ENCODE measurements at regions not wholly inside any gene's neighbourhood (a gene's known extent, or its start where the extent isn't known, plus 50 kb on each side); places are given as distances from the start of the nearest gene placed in this dataset.

DNA sequence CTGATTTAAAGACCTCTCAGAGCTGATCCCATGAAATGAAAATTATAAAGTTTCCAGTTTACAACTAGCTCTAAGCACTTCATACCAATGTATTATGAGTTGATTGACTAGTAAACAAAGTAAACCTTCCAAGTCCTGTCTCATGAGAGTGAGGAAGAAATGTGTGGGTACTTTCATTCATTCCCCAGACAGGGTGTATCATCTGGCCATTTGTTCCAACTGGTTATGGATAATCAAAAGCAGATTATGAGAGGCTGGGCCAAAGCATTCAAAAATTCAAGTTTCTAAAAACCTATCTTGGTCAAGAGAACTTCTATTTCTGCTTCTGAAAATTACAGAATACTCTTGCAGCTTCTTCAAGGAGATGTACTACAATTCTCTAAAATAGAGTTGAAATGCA lies 193.3 kb upstream of the RASGEF1B start:
- Histone ChIP-seq H3K4me1 (no peaks in the 10 kb centered on the region), H3K27ac (no peak overlapping the region), H3K9me3 (no peaks in the 10 kb centered on the region), H3K36me3 (no peaks in the 10 kb centered on the region), H3K27me3 (replicated peaks in 1 of 7) (no peaks in the 10 kb centered on the region), H3K4me3 (no peak overlapping the region)
- intact Hi-C loops (cut with DNase I; ENCODE audit: low total_unique reads) = no loop called here
- DNase-seq = no peak
- TF ChIP-seq POLR2AphosphoS5 (IDR thresholded peaks at IDR 0.05) (no peak), POLR2A (IDR thresholded peaks at IDR 0.05) (no peak)
- TF ChIP-seq, protein P1, sequence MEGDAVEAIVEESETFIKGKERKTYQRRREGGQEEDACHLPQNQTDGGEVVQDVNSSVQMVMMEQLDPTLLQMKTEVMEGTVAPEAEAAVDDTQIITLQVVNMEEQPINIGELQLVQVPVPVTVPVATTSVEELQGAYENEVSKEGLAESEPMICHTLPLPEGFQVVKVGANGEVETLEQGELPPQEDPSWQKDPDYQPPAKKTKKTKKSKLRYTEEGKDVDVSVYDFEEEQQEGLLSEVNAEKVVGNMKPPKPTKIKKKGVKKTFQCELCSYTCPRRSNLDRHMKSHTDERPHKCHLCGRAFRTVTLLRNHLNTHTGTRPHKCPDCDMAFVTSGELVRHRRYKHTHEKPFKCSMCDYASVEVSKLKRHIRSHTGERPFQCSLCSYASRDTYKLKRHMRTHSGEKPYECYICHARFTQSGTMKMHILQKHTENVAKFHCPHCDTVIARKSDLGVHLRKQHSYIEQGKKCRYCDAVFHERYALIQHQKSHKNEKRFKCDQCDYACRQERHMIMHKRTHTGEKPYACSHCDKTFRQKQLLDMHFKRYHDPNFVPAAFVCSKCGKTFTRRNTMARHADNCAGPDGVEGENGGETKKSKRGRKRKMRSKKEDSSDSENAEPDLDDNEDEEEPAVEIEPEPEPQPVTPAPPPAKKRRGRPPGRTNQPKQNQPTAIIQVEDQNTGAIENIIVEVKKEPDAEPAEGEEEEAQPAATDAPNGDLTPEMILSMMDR (IDR thresholded peaks at IDR 0.05 in 8 of 11, conservative IDR thresholded peaks at IDR 0.05 in 3 of 11) = no peak

GRCh38 chr4:81664079-81664478 lies 192.4 kb upstream of the RASGEF1B start:
- H3K9me3 ChIP-seq = no peaks in the 10 kb centered on the region
- H3K4me3 ChIP-seq = no peak overlapping the region
- DNase-seq = no peak
- H3K4me1 ChIP-seq = no peaks in the 10 kb centered on the region
- WGBS, 5 donors = 72 to 86% (median 77%) methylated on average over 4 of the region's 4 CpGs
- intact Hi-C loops (cut with DNase I; ENCODE audit: low total_unique reads) = no loop called here
- H3K27ac ChIP-seq = peak overlapping the region in 3 of 8 donors; percentile 15 to 25 (median 21)
- TF ChIP-seq POLR2A (IDR thresholded peaks at IDR 0.05) (no peak), POLR2AphosphoS5 (IDR thresholded peaks at IDR 0.05) (no peak)
- TF ChIP-seq, protein P1 (IDR thresholded peaks at IDR 0.05 in 8 of 11, conservative IDR thresholded peaks at IDR 0.05 in 3 of 11) = no peak
- no peaks in the 10 kb centered on the region for H3K36me3 ChIP-seq
- H3K27me3 ChIP-seq (replicated peaks in 1 of 7) = no peaks in the 10 kb centered on the region

- 81 to 87% (median 85%) methylated on average over 2 of the region's 2 CpGs for WGBS, 5 donors
- H3K27me3 ChIP-seq (replicated peaks in 1 of 7) = no peaks in the 10 kb centered on the region
- H3K4me3 ChIP-seq = no peak overlapping the region
- H3K36me3 ChIP-seq = no peaks in the 10 kb centered on the region
- intact Hi-C loops (cut with DNase I; ENCODE audit: low total_unique reads) = no loop called here
- TF ChIP-seq POLR2AphosphoS5 (IDR thresholded peaks at IDR 0.05) = no peak
- no peak for TF ChIP-seq POLR2A (IDR thresholded peaks at IDR 0.05)
- TF ChIP-seq, protein P1 (IDR thresholded peaks at IDR 0.05 in 8 of 11, conservative IDR thresholded peaks at IDR 0.05 in 3 of 11) = no peak
- no peaks in the 10 kb centered on the region for H3K4me1 ChIP-seq
- no peak for DNase-seq
- H3K27ac ChIP-seq = peak overlapping the region in 2 of 8 donors; percentile 21 to 25
- no peaks in the 10 kb centered on the region for H3K9me3 ChIP-seq
Measured at GRCh38 chr4:81663368-81663767, 191.7 kb upstream of the RASGEF1B start.

GRCh38 chr4:81659051-81659450 lies 187.3 kb upstream of the RASGEF1B start:
- intact Hi-C loops (cut with DNase I; ENCODE audit: low total_unique reads) = no loop called here
- H3K4me1 ChIP-seq = no peaks in the 10 kb centered on the region
- TF ChIP-seq POLR2A (IDR thresholded peaks at IDR 0.05) (no peak), POLR2AphosphoS5 (IDR thresholded peaks at IDR 0.05) (no peak)
- TF ChIP-seq, protein P1 (IDR thresholded peaks at IDR 0.05 in 8 of 11, conservative IDR thresholded peaks at IDR 0.05 in 3 of 11) = no peak
- H3K36me3 ChIP-seq = no peaks in the 10 kb centered on the region
- DNase-seq = no peak
- H3K27ac ChIP-seq = no peak overlapping the region
- H3K27me3 ChIP-seq (replicated peaks in 1 of 7) = no peaks in the 10 kb centered on the region
- no peak overlapping the region for H3K4me3 ChIP-seq
- no peaks in the 10 kb centered on the region for H3K9me3 ChIP-seq

Measured in spleen (tissue), 11 donors.